ENCODE measurements at regions not wholly inside any gene's neighbourhood (a gene's known extent, or its start where the extent isn't known, plus 50 kb on each side); places are given as distances from the start of the nearest gene placed in this dataset.

- Mint-ChIP-seq H3K4me3 (no peak overlapping the region), H3K27me3 (ENCODE audit: insufficient read depth, low read depth, poor library complexity) (peaks cover 1% of the 10 kb centered on the region), H3K9me3 (no peaks in the 10 kb centered on the region), H3K36me3 (ENCODE audit: low read depth) (no peaks in the 10 kb centered on the region), H3K27ac (no peak overlapping the region), H3K4me1 (no peaks in the 10 kb centered on the region)
- DNase-seq (ENCODE audit: low spot score) (no peak), ATAC-seq (no peak)
- Histone ChIP-seq H3K4me3 (no peak overlapping the region), H3K27ac (ENCODE audit: low read depth) (no peak overlapping the region), H3K36me3 (ENCODE audit: insufficient read depth) (no peaks in the 10 kb centered on the region), H3K79me2 (replicated peaks; ENCODE audit: insufficient read depth) (no peaks in the 10 kb centered on the region), H3K4me1 (ENCODE audit: insufficient read depth) (no peaks in the 10 kb centered on the region), H3K27me3 (ENCODE audit: insufficient read depth) (no peaks in the 10 kb centered on the region), H3F3A (replicated peaks; ENCODE audit: low read depth) (no peaks in the 10 kb centered on the region), H2AFZ (peak overlapping the region; percentile 39; the same call in 1 of the 2 replicates), H4K20me1 (replicated peaks; ENCODE audit: insufficient read depth) (no peaks in the 10 kb centered on the region), H3K4me2 (no peak overlapping the region), H3K9me2 (ENCODE audit: insufficient read depth) (no peaks in the 10 kb centered on the region)
- no peak for TF ChIP-seq POLR2AphosphoS5 (IDR thresholded peaks at IDR 0.05; ENCODE audit: low read depth)
- TF ChIP-seq NANOG (IDR thresholded peaks at IDR 0.05; ENCODE audit: borderline replicate concordance) = no peak
- TF ChIP-seq EZH2phosphoT487 (IDR thresholded peaks at IDR 0.05; ENCODE audit: unreplicated experiment) = no peak
- no peak for TF ChIP-seq STAT1 (IDR thresholded peaks at IDR 0.05; ENCODE audit: unreplicated experiment)
- no peak for TF ChIP-seq ETS1 (IDR thresholded peaks at IDR 0.05)
- TF ChIP-seq REST (IDR thresholded peaks at IDR 0.05; ENCODE audit: unreplicated experiment) = no peak
- no peak for TF ChIP-seq CREB1 (CRISPR knock-in tag; IDR thresholded peaks at IDR 0.05; ENCODE audit: low read depth)
- no peak for TF ChIP-seq CTCF (conservative IDR thresholded peaks at IDR 0.05; ENCODE audit: low read depth in 2 of 2)
- no peak for TF ChIP-seq JUNB (IDR thresholded peaks at IDR 0.05; ENCODE audit: unreplicated experiment)
- TF ChIP-seq ZNF462 (CRISPR knock-in tag; IDR thresholded peaks at IDR 0.05) = no peak
- no peak for TF ChIP-seq ZNF114 (CRISPR knock-in tag; IDR thresholded peaks at IDR 0.05)
- TF ChIP-seq ZNF331 (CRISPR knock-in tag; IDR thresholded peaks at IDR 0.05; ENCODE audit: low read depth) = no peak
- no peak for TF ChIP-seq EZH2 (IDR thresholded peaks at IDR 0.05; ENCODE audit: low read depth, unreplicated experiment)
Observed at GRCh38 chr14:46769292-46769691, 117.7 kb upstream of the RPL10L start.
